HepG2 (cell line): ENCODE measurements at regions not wholly inside any gene's neighbourhood (a gene's known extent, or its start where the extent isn't known, plus 50 kb on each side); places are given as distances from the start of the nearest gene placed in this dataset.

Experiments used
- CEBPG ChIP-seq: IDR thresholded peaks from 2 replicates; pipeline ENCODE4 v1.6.1; 2016
- GMEB1 ChIP-seq: sonication (generic); formaldehyde crosslinking; IDR thresholded peaks from 2 replicates; pipeline ENCODE4 v1.5.1; 2020; ENCODE audit warnings: missing genetic modification reagents, mild to moderate bottlenecking, borderline replicate concordance
- NCOR1 ChIP-seq: fragments of 200-600 bp; sonication (generic); IDR thresholded peaks from 2 replicates; pipeline ENCODE4 v1.7.0; 2017; ENCODE audit warnings: antibody characterized with exemption, low read length, borderline replicate concordance
- ZNF441 ChIP-seq: sonication (generic); formaldehyde crosslinking; IDR thresholded peaks from 2 replicates; pipeline ENCODE4 v1.7.0; 2021; ENCODE audit warnings: missing genetic modification reagents, borderline replicate concordance
- ZNF687 ChIP-seq: sonication (generic); formaldehyde crosslinking; IDR thresholded peaks from 2 replicates; pipeline ENCODE4 v1.5.1; 2020; ENCODE audit warnings: mild to moderate bottlenecking, missing genetic modification reagents, moderate library complexity
- ZNF879 ChIP-seq: sonication (generic); formaldehyde crosslinking; IDR thresholded peaks from 2 replicates; pipeline ENCODE4 v1.8.1; 2023; ENCODE audit warnings: missing genetic modification reagents
- TF ChIP-seq, protein P1 (sequence below): sonication (generic); formaldehyde crosslinking; IDR thresholded peaks from 2 replicates; pipeline ENCODE4 v1.5.0; 2020; ENCODE audit warnings: missing genetic modification reagents

GRCh38 chr2:37816036-37816435 lies 109.1 kb upstream of the RMDN2 start (continued):
- no peak for TF ChIP-seq GMEB1 (CRISPR knock-in tag)
- no peak for TF ChIP-seq NCOR1
- TF ChIP-seq ZNF879 (CRISPR knock-in tag): no peak
- TF ChIP-seq ZNF441 (CRISPR knock-in tag): no peak
- TF ChIP-seq ZNF687 (CRISPR knock-in tag): no peak
- TF ChIP-seq, protein P1, sequence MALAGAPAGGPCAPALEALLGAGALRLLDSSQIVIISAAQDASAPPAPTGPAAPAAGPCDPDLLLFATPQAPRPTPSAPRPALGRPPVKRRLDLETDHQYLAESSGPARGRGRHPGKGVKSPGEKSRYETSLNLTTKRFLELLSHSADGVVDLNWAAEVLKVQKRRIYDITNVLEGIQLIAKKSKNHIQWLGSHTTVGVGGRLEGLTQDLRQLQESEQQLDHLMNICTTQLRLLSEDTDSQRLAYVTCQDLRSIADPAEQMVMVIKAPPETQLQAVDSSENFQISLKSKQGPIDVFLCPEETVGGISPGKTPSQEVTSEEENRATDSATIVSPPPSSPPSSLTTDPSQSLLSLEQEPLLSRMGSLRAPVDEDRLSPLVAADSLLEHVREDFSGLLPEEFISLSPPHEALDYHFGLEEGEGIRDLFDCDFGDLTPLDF: no peak
- TF ChIP-seq CEBPG (CRISPR knock-in tag): no peak
